GM12874 (cell line): ENCODE measurements at regions not wholly inside any gene's neighbourhood (a gene's known extent, or its start where the extent isn't known, plus 50 kb on each side); places are given as distances from the start of the nearest gene placed in this dataset.

Source experiments
- CTCF ChIP-seq: IDR thresholded peaks from 2 replicates; pipeline ENCODE4 v1.5.1; 2011; ENCODE audit warnings: low read depth, mild to moderate bottlenecking, control low read depth, low read length, moderate library complexity; ENCODE audit not compliant: insufficient read depth

DNA sequence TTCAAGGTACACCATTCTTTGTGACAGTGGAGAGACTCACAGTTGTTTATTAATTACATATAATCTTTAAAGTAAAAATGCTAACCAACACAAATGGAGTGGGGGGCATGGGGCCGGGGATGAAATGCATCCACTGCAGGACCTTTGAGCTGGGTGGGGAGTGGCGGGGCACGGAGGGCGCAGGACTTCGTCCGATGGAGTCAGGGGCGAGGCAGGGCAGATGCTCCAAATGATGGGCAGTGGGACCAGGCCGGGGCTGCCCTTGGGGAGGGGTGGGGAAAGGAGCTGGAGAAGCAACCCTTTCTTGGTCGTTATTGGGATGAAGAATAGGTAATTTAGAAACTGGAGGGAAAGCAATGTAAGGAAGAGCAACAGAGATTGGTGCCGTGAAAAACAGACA lies 220.0 kb downstream of the TEX29 start:
- no peak for TF ChIP-seq CTCF

GRCh38 chr13:111541345-111541744 lies 220.9 kb downstream of the TEX29 start:
- no peak for TF ChIP-seq CTCF

DNA sequence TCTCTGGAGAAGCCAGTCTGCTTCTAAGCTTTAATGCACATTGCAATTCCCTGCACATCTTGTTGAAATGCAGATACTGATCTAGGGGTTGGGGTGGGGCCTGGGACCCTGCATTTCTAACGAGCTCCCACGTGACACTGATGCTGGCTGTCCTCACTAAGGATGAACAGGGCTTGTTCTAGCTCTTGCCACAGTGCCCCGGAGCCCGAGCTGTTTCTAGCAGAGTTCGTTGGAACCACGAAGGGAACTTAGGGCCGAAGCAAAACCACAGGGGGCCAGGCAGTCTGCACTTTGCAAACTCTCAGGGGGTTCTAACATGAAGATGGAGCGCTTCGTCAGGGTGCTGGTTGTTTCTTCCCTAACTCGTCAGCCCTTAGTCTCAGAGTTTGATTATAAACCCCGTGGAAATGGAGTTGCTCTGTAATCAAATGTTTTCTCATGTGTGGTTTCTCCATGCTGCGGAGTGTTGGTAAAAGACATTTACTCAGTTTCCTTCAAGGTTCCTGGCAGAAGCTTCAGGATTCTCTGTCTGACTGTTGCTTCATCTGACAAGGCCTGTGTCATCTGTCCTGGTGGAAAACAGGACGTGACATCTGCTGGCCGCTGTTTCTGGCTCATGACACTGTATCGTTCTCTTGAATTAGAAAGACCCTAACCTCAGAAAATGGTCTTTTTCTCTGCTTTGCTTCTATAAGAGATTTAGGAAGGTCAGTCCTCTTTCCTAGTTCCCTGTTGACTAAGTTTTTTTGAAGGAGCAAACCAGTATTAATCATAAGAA lies 221.5 kb downstream of the TEX29 start:
- TF ChIP-seq CTCF = no peak

GRCh38 chr13:111542530-111543341 lies 222.3 kb downstream of the TEX29 start:
- no peak for TF ChIP-seq CTCF

DNA sequence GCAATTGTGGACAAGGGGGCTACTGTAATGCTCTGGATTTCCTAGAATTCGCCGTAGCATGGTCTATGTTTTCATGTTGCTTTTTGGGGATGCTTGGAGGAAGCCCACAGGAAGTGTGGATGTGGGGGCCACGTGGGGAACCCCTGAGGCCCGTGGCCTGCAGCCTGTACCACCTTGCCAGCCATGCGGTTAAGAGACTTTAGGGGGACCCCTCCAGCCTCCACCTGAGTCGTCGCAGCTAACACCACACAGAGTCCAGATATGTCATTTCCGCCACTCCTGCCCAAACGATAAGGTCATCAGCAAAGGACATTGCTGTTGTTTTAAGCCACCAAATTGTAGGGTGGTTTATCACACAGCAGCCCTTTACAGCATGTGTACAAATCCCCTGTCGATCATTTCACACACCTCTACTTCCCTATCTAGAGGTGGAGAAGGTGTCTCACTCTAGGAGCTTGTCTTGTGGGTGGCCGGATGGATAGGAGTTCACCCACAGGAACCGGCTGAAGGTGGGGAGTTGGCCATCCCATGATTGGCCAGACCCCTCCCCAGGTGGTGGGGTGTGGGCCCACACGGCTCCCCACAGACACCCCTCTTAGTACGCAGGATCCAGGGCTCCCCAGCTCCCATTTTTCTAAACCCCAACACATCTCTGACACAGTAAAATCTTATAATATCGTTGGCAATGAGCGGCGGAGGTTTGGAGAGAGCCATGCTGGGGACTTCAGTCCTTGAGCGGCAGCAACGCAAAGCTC lies 226.7 kb downstream of the TEX29 start:
- TF ChIP-seq CTCF = no peak

- TF ChIP-seq CTCF = no peak
Observed at GRCh38 chr13:111547726-111548273, 227.4 kb downstream of the TEX29 start.

DNA sequence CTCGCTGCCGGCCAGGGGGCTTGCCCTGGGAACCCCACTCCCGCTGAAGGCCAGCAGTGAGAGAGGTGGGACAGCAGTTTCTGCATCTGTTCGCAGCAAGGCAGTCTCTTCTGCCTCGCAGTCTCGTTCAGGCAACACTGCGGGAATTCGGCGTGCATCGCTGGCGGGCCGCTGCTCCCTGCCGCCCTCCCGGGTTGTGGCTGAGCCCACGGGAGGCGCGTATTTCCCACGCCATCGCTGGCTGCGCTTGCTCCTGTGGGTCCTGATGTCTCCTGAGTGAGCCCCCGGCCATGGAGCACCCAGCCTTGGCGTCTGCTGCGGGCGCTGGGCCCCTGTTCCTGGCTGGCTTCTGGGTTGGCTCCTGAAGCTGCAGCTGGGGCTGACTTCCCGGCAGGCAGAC lies 227.9 kb downstream of the TEX29 start:
- no peak for TF ChIP-seq CTCF
